Gastrocnemius medialis (tissue), 4 donors: ENCODE measurements at regions not wholly inside any gene's neighbourhood (a gene's known extent, or its start where the extent isn't known, plus 50 kb on each side); places are given as distances from the start of the nearest gene placed in this dataset.

Experiments
- CTCF ChIP-seq, 5 experiments: fragments of 450-650 bp in 3 of 5; fragments of 200-600 bp in 2 of 5; sonication (generic) in 2 of 5; IDR thresholded peaks in 4 of 5; conservative IDR thresholded peaks in 1 of 5; 1 replicate in 4 of 5; 2 replicates in 1 of 5; pipeline ENCODE4 v1.5.1; 2016 to 2019; ENCODE audit warnings: antibody characterized with exemption in 5 of 5, mild to moderate bottlenecking in 3 of 5, moderate library complexity in 3 of 5
- POLR2A ChIP-seq, 2 donors: fragments of 450-650 bp; IDR thresholded peaks; one replicate each; pipeline ENCODE4 v1.6.1; 2017; ENCODE audit warnings: antibody characterized with exemption in 2 of 2, mild to moderate bottlenecking in 2 of 2, moderate library complexity in 2 of 2

GRCh38 chr9:12880406-12881015 lies 105.7 kb downstream of the LURAP1L start:
- TF ChIP-seq POLR2A (IDR thresholded peaks at IDR 0.05) (no peak), CTCF (IDR thresholded peaks at IDR 0.05 in 4 of 5, conservative IDR thresholded peaks at IDR 0.05 in 1 of 5) (no peak)
